GM21390 (cell line): ENCODE measurements at regions not wholly inside any gene's neighbourhood (a gene's known extent, or its start where the extent isn't known, plus 50 kb on each side); places are given as distances from the start of the nearest gene placed in this dataset.

Experiments used
- ATAC-seq: cut with Tn5 transposase; IDR thresholded peaks from one replicate; pipeline ENCODE4 v1.9.1; 2021; ENCODE audit not compliant: unreplicated experiment

DNA sequence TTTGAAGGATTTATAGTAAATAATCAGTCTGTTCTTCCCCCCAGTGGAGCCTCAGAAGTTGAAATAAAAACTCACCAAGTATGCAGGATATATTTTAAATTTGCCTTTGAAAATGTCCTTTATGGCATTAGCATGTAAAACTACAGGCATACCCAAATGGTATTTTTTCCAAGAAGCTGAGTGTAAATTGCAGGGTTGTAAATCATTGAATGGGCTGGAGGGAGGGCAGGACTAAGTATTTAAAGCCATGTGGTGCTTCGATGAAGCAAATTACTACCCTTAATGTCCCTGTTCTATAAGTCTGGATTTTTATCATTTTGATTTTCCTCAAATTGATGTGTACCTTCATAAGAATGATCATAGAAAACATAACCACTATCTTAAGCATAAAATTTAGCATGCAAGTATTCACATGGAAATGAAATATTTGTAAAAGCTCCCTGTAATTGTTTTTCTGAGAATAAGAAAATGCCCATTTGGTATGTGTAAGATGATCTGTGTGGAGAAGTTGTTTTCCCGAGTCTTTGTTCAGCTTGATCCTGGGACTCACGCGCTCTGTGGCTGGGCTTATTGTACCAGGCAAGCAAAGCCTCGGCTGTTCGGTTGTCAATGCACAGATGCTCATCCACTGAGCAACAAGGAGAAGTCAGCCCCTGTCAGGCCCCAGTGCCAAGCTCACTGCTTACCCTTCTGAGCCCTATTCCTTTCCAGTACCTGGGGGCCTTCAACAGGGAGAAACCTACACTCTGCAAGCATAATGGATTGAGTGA lies 66.7 kb downstream of the CD164 start:
- no peak for ATAC-seq

DNA sequence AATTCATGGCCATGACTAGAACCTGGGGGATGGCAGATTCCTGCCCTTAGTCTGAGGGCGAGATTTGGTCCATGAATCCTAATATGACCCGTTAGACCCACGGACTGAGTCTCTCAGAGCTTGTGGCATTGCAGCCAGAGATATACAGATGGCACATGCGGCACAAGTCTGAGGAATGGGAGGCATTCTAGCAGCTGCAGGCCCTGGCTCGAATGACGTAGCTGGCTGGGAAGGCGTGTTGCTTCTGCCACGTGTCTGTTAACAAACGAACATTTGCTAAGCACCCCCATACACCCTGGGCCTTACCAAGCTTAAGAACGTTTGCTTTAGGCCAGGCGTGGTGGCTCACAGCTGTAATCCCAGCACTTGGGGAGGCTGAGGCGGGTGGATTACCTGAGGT lies 68.0 kb downstream of the CD164 start:
- no peak for ATAC-seq

DNA sequence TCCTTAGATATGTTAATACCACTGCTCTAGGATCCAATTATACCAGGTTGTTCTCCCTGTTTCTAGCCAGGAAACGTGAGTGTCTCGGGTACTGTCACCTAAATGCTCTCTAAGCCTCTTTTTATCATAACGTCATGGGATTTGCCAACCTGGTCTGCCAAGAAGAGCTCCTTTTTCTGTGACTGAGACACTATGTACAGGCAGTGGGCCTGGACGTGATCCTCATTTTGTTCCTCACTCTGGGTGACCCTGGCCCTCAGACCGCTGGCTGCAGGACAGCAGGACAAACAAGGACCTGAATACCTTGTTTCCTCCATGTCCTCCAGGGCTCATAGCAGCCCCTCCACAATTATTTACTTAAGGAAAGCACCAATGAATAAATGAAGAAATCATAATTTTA lies 69.1 kb downstream of the CD164 start:
- no peak for ATAC-seq

DNA sequence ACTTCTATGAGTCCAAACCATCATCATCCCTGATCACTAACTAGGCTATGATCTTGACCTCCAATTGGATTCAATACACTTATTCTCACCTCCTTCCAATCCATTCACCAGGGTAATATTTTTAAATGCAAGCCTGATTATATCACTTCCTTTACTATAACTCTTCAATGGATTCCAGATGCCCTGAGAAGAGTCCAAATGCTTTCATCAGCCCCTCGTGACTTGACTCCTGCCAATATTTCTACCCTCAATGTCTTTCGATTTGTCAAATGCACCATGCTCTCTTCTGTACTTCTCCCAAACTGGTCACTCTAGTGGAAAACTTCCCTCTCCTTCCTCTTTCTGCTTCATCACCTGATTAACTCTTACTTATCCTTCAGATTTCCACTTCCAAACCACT lies 70.8 kb downstream of the CD164 start:
- no peak for ATAC-seq

- no peak for ATAC-seq
These were observed 72.3 kb downstream of the CD164 start for GRCh38 chr6:109309917-109310316.

DNA sequence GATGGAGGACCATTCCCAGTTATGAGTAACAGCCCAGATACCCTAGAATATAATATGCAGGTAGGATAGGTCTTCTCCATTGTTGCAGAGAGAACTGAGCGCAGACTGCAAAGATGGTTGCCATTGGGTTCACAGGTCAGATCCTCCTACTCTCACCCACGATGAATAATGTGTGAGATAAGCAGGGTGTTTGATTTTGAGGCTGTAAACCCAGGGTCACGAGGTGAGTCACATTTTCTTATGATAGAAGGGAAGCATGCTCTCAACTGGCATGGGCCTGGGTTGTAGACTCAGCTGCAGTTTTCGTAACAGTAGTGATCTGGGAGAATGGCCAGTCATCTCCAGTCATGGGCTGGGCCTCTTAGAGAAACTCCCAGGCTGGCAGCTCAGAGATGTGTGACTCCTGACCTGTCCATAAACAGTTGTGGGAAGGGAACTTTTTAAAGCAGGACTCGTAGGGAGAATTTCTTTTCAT lies 74.2 kb downstream of the CD164 start:
- ATAC-seq, result no peak

DNA sequence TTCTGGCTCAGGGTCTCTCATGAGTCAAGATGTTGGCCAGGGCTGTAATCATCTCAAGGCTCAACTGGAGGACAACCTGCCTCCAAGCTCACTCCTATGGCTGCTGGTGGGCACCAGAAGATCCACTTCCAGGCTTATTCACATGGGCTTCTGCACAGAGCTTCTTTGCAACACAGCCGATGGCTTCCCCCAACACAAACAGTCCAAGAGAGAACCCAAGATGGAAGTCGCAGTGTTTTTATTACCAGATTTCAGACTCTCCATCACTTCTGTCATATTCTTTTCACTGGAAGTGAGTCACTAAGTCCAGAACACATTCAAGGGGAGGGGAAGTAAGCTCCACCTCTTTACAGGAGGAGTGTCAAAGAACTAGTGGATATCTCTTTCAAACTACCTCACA lies 75.5 kb downstream of the CD164 start:
- ATAC-seq, result no peak

GRCh38 chr6:109305028-109305427 lies 77.2 kb downstream of the CD164 start:
- no peak for ATAC-seq

DNA sequence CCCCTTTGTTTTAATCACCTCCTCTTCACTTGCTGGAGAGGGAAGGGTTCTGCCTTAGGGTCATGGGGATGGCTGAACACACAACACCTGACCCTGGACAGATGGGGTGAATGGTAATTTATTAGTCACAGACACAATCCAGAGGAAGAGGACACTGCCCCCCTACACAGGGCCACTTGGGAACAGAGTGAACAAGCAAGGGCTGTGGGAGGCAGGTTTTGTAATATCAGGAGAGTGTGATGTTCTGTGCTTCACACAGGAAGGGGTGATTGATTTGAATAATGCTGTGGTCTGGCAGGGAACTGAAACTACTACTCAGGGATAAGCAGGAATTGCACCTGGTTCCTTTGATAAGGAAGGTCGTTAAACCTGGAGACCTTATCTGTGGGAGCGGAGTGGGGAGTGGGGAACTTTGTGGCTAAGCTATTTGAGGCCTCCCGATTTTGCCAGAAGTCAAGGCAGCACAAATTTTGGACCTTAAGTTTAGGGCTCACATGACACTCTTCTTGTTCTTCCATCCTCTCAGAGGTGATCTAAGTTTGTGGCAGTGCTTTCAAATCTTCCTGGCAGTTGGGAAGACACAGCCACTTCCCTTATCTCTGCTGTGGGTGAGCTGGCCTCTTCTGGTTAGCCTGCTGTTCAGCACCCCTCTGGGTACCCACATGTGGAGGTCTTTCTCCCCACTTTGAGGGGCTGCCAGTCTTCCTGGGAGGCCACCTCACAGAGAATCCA lies 77.8 kb downstream of the CD164 start:
- peak; percentile 54 for ATAC-seq

DNA sequence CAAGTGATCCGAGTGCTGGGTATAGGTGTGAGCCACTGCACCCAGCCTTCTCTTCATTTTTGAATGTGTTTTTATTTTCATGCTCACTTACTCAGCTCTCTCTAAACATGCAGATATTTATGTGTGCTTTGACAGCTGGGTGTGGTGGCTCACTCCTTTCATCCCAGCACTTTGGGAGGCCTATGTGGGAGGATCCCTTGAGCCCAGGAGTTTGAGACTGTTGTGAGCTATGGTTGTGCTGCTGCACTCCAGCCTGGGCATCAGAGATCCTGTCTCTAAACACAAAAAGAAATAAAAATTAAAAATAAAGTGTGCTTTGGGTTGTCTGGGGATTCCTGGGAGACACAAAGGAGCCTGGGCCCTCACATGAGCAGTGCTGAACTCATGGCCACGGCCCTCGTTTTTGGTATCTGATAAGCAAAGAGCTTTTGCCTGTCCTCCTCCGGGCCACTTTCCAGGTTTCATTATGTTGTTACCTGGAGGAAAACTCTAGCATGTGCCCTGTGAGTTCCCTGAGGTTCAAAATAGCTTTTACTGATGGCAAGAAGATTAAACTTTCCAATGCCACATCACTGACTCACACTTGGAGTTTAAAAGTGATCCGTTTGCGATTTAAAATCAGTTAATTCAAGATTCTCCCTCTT lies 78.5 kb downstream of the CD164 start:
- no peak for ATAC-seq

- ATAC-seq, result no peak
These were observed 79.1 kb downstream of the CD164 start for GRCh38 chr6:109303164-109303563.

GRCh38 chr6:109302176-109302575 lies 80.1 kb downstream of the CD164 start:
- no peak for ATAC-seq

DNA sequence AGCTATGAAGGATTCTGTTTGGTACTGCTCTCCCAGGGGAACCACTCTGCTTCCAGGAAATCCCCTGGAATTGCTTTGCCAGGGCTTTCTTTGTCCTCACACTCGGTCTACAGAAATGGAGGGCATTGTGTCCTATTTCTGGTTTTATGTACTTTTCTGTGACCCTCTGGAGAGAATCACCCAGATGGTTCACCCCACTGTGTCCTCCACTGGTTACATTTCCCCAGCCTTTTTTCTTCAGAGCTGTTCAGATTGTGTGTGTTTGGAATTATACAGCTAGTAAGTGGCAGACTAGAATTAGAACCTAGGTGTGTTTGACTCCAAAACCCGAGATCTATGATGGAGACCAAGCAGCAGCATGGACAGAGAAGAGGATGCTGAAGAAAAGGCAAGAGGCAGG lies 80.8 kb downstream of the CD164 start:
- ATAC-seq, result no peak

- ATAC-seq, result no peak
These were observed 81.4 kb downstream of the CD164 start for GRCh38 chr6:109300874-109301273.

GRCh38 chr6:109299776-109300564 lies 82.3 kb downstream of the CD164 start:
- no peak for ATAC-seq

- no peak for ATAC-seq
These were observed 83.0 kb downstream of the CD164 start for GRCh38 chr6:109299265-109299607.

DNA sequence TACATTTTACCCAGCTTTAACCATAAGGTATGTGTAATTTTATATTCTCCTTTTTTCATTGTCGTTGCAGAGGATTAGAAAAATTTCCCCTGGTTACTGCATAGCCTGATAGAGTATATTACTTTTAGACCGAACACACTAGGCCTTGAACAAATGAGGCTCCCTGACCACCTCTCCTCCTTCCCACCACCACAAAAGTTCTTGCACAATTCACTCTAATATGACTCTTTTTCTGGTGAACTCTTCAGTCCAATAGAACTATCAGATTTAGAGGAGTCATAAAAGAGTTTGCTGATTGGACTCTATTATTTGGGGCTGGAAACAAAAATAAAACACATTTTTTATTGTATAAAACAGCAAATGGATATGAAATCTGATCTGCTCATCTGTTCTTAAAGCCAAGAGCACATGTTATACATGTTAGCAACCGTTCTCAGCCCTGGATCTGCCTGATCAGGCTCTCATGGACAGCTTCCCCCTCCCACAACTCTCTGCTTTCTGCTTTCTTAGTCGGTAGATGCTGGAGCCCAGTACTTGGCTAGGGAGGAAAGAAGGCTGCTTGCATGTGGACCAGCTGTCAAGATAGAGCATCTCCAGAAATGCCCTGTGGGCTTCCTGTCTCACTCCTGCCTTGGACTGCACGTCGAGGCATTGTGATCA lies 83.5 kb downstream of the CD164 start:
- no peak for ATAC-seq

GRCh38 chr6:109297406-109298110 lies 84.7 kb downstream of the CD164 start:
- ATAC-seq, result no peak

GRCh38 chr6:109296971-109297372 lies 85.3 kb downstream of the CD164 start:
- no peak for ATAC-seq

GRCh38 chr6:109296452-109296851 lies 85.8 kb downstream of the CD164 start:
- ATAC-seq, result no peak
